ENCODE measurements at regions not wholly inside any gene's neighbourhood (a gene's known extent, or its start where the extent isn't known, plus 50 kb on each side); places are given as distances from the start of the nearest gene placed in this dataset.

GRCh38 chr16:49061137-49061714 is 220.4 kb downstream of the CBLN1 start:
- H3K9ac ChIP-seq (ENCODE audit: low read depth in 1 of 2, low read length in 2 of 2), result no peak overlapping the region
- H3K27ac ChIP-seq (ENCODE audit: low read depth in 2 of 2, low read length in 2 of 2), result no peak overlapping the region
- H3K27me3 ChIP-seq (ENCODE audit: control insufficient read depth in 2 of 2, insufficient read depth in 2 of 2, low read length in 2 of 2), result no peaks in the 10 kb centered on the region
- H3K36me3 ChIP-seq (ENCODE audit: control insufficient read depth in 2 of 2, insufficient read depth in 2 of 2, low read length in 2 of 2), result no peaks in the 10 kb centered on the region
- no peaks in the 10 kb centered on the region for H3K4me1 ChIP-seq (ENCODE audit: control insufficient read depth in 2 of 2, insufficient read depth in 2 of 2, low read length in 2 of 2)
- H3K9me3 ChIP-seq (ENCODE audit: control insufficient read depth in 2 of 2, low read length in 2 of 2), result no peaks in the 10 kb centered on the region
- H3K4me3 ChIP-seq (ENCODE audit: low read length in 2 of 2), result no peak overlapping the region

GRCh38 chr16:49060728-49061127 is 220.9 kb downstream of the CBLN1 start:
- Histone ChIP-seq H3K9ac (ENCODE audit: low read depth in 1 of 2, low read length in 2 of 2) (no peak overlapping the region), H3K9me3 (ENCODE audit: control insufficient read depth in 2 of 2, low read length in 2 of 2) (no peaks in the 10 kb centered on the region), H3K4me1 (ENCODE audit: control insufficient read depth in 2 of 2, insufficient read depth in 2 of 2, low read length in 2 of 2) (no peaks in the 10 kb centered on the region), H3K4me3 (ENCODE audit: low read length in 2 of 2) (no peak overlapping the region), H3K27ac (ENCODE audit: low read depth in 2 of 2, low read length in 2 of 2) (no peak overlapping the region), H3K36me3 (ENCODE audit: control insufficient read depth in 2 of 2, insufficient read depth in 2 of 2, low read length in 2 of 2) (no peaks in the 10 kb centered on the region), H3K27me3 (ENCODE audit: control insufficient read depth in 2 of 2, insufficient read depth in 2 of 2, low read length in 2 of 2) (no peaks in the 10 kb centered on the region)

GRCh38 chr16:49058382-49058781 is 223.3 kb downstream of the CBLN1 start:
- Histone ChIP-seq H3K27ac (ENCODE audit: low read depth in 2 of 2, low read length in 2 of 2) (no peak overlapping the region), H3K36me3 (ENCODE audit: control insufficient read depth in 2 of 2, insufficient read depth in 2 of 2, low read length in 2 of 2) (no peaks in the 10 kb centered on the region), H3K4me1 (ENCODE audit: control insufficient read depth in 2 of 2, insufficient read depth in 2 of 2, low read length in 2 of 2) (no peaks in the 10 kb centered on the region), H3K9ac (ENCODE audit: low read depth in 1 of 2, low read length in 2 of 2) (no peak overlapping the region), H3K9me3 (ENCODE audit: control insufficient read depth in 2 of 2, low read length in 2 of 2) (no peaks in the 10 kb centered on the region), H3K27me3 (ENCODE audit: control insufficient read depth in 2 of 2, insufficient read depth in 2 of 2, low read length in 2 of 2) (no peaks in the 10 kb centered on the region), H3K4me3 (ENCODE audit: low read length in 2 of 2) (no peak overlapping the region)

GRCh38 chr16:49057936-49058335 is 223.7 kb downstream of the CBLN1 start:
- no peaks in the 10 kb centered on the region for H3K27me3 ChIP-seq (ENCODE audit: control insufficient read depth in 2 of 2, insufficient read depth in 2 of 2, low read length in 2 of 2)
- no peaks in the 10 kb centered on the region for H3K36me3 ChIP-seq (ENCODE audit: control insufficient read depth in 2 of 2, insufficient read depth in 2 of 2, low read length in 2 of 2)
- no peaks in the 10 kb centered on the region for H3K4me1 ChIP-seq (ENCODE audit: control insufficient read depth in 2 of 2, insufficient read depth in 2 of 2, low read length in 2 of 2)

GRCh38 chr16:49057391-49057790 is 224.2 kb downstream of the CBLN1 start:
- no peaks in the 10 kb centered on the region for H3K27me3 ChIP-seq (ENCODE audit: control insufficient read depth in 2 of 2, insufficient read depth in 2 of 2, low read length in 2 of 2)
- no peaks in the 10 kb centered on the region for H3K9me3 ChIP-seq (ENCODE audit: control insufficient read depth in 2 of 2, low read length in 2 of 2)
- H3K9ac ChIP-seq (ENCODE audit: low read depth in 1 of 2, low read length in 2 of 2), result no peak overlapping the region
- no peak overlapping the region for H3K27ac ChIP-seq (ENCODE audit: low read depth in 2 of 2, low read length in 2 of 2)
- H3K4me1 ChIP-seq (ENCODE audit: control insufficient read depth in 2 of 2, insufficient read depth in 2 of 2, low read length in 2 of 2), result no peaks in the 10 kb centered on the region
- H3K36me3 ChIP-seq (ENCODE audit: control insufficient read depth in 2 of 2, insufficient read depth in 2 of 2, low read length in 2 of 2), result no peaks in the 10 kb centered on the region
- no peak overlapping the region for H3K4me3 ChIP-seq (ENCODE audit: low read length in 2 of 2)

More at GRCh38 chr16:49057936-49058335, 223.7 kb downstream of the CBLN1 start:
- no peak overlapping the region for H3K27ac ChIP-seq (ENCODE audit: low read depth in 2 of 2, low read length in 2 of 2)
- H3K4me3 ChIP-seq (ENCODE audit: low read length in 2 of 2), result no peak overlapping the region
- H3K9me3 ChIP-seq (ENCODE audit: control insufficient read depth in 2 of 2, low read length in 2 of 2), result no peaks in the 10 kb centered on the region
- H3K9ac ChIP-seq (ENCODE audit: low read depth in 1 of 2, low read length in 2 of 2), result no peak overlapping the region

- H3K9me3 ChIP-seq (ENCODE audit: control insufficient read depth in 2 of 2, low read length in 2 of 2), result no peaks in the 10 kb centered on the region
- H3K4me3 ChIP-seq (ENCODE audit: low read length in 2 of 2), result no peak overlapping the region
- H3K27ac ChIP-seq (ENCODE audit: low read depth in 2 of 2, low read length in 2 of 2), result no peak overlapping the region
- no peaks in the 10 kb centered on the region for H3K36me3 ChIP-seq (ENCODE audit: control insufficient read depth in 2 of 2, insufficient read depth in 2 of 2, low read length in 2 of 2)
- no peaks in the 10 kb centered on the region for H3K4me1 ChIP-seq (ENCODE audit: control insufficient read depth in 2 of 2, insufficient read depth in 2 of 2, low read length in 2 of 2)
- no peak overlapping the region for H3K9ac ChIP-seq (ENCODE audit: low read depth in 1 of 2, low read length in 2 of 2)
- no peaks in the 10 kb centered on the region for H3K27me3 ChIP-seq (ENCODE audit: control insufficient read depth in 2 of 2, insufficient read depth in 2 of 2, low read length in 2 of 2)
These were observed 225.1 kb downstream of the CBLN1 start for GRCh38 chr16:49056546-49056945.

- Histone ChIP-seq H3K9me3 (ENCODE audit: control insufficient read depth in 2 of 2, low read length in 2 of 2) (no peaks in the 10 kb centered on the region), H3K9ac (ENCODE audit: low read depth in 1 of 2, low read length in 2 of 2) (no peak overlapping the region), H3K4me3 (ENCODE audit: low read length in 2 of 2) (no peak overlapping the region), H3K27ac (ENCODE audit: low read depth in 2 of 2, low read length in 2 of 2) (no peak overlapping the region), H3K36me3 (ENCODE audit: control insufficient read depth in 2 of 2, insufficient read depth in 2 of 2, low read length in 2 of 2) (no peaks in the 10 kb centered on the region), H3K27me3 (ENCODE audit: control insufficient read depth in 2 of 2, insufficient read depth in 2 of 2, low read length in 2 of 2) (no peaks in the 10 kb centered on the region), H3K4me1 (ENCODE audit: control insufficient read depth in 2 of 2, insufficient read depth in 2 of 2, low read length in 2 of 2) (no peaks in the 10 kb centered on the region)
These were observed 225.7 kb downstream of the CBLN1 start for GRCh38 chr16:49055824-49056545.

GRCh38 chr16:49055291-49055690 is 226.3 kb downstream of the CBLN1 start:
- Histone ChIP-seq H3K4me1 (ENCODE audit: control insufficient read depth in 2 of 2, insufficient read depth in 2 of 2, low read length in 2 of 2) (no peaks in the 10 kb centered on the region), H3K4me3 (ENCODE audit: low read length in 2 of 2) (no peak overlapping the region), H3K9ac (ENCODE audit: low read depth in 1 of 2, low read length in 2 of 2) (no peak overlapping the region)

GRCh38 chr16:49054606-49055005 is 227.0 kb downstream of the CBLN1 start:
- Histone ChIP-seq H3K27ac (ENCODE audit: low read depth in 2 of 2, low read length in 2 of 2) (no peak overlapping the region), H3K36me3 (ENCODE audit: control insufficient read depth in 2 of 2, insufficient read depth in 2 of 2, low read length in 2 of 2) (no peaks in the 10 kb centered on the region), H3K9me3 (ENCODE audit: control insufficient read depth in 2 of 2, low read length in 2 of 2) (no peaks in the 10 kb centered on the region), H3K4me1 (ENCODE audit: control insufficient read depth in 2 of 2, insufficient read depth in 2 of 2, low read length in 2 of 2) (no peaks in the 10 kb centered on the region), H3K4me3 (ENCODE audit: low read length in 2 of 2) (no peak overlapping the region), H3K9ac (ENCODE audit: low read depth in 1 of 2, low read length in 2 of 2) (no peak overlapping the region), H3K27me3 (ENCODE audit: control insufficient read depth in 2 of 2, insufficient read depth in 2 of 2, low read length in 2 of 2) (no peaks in the 10 kb centered on the region)

More at GRCh38 chr16:49055291-49055690, 226.3 kb downstream of the CBLN1 start:
- no peaks in the 10 kb centered on the region for H3K27me3 ChIP-seq (ENCODE audit: control insufficient read depth in 2 of 2, insufficient read depth in 2 of 2, low read length in 2 of 2)
- no peak overlapping the region for H3K27ac ChIP-seq (ENCODE audit: low read depth in 2 of 2, low read length in 2 of 2)
- no peaks in the 10 kb centered on the region for H3K9me3 ChIP-seq (ENCODE audit: control insufficient read depth in 2 of 2, low read length in 2 of 2)
- no peaks in the 10 kb centered on the region for H3K36me3 ChIP-seq (ENCODE audit: control insufficient read depth in 2 of 2, insufficient read depth in 2 of 2, low read length in 2 of 2)

- no peak overlapping the region for H3K27ac ChIP-seq (ENCODE audit: low read depth in 2 of 2, low read length in 2 of 2)
- no peak overlapping the region for H3K4me3 ChIP-seq (ENCODE audit: low read length in 2 of 2)
These were observed 228.8 kb downstream of the CBLN1 start for GRCh38 chr16:49052846-49053245.

More at GRCh38 chr16:49052846-49053245, 228.8 kb downstream of the CBLN1 start:
- Histone ChIP-seq H3K36me3 (ENCODE audit: control insufficient read depth in 2 of 2, insufficient read depth in 2 of 2, low read length in 2 of 2) (no peaks in the 10 kb centered on the region), H3K4me1 (ENCODE audit: control insufficient read depth in 2 of 2, insufficient read depth in 2 of 2, low read length in 2 of 2) (no peaks in the 10 kb centered on the region), H3K27me3 (ENCODE audit: control insufficient read depth in 2 of 2, insufficient read depth in 2 of 2, low read length in 2 of 2) (no peaks in the 10 kb centered on the region), H3K9me3 (ENCODE audit: control insufficient read depth in 2 of 2, low read length in 2 of 2) (no peaks in the 10 kb centered on the region), H3K9ac (ENCODE audit: low read depth in 1 of 2, low read length in 2 of 2) (no peak overlapping the region)
